BE2C (cell line): ENCODE measurements at regions not wholly inside any gene's neighbourhood (a gene's known extent, or its start where the extent isn't known, plus 50 kb on each side); places are given as distances from the start of the nearest gene placed in this dataset.

ENCODE experiments used
- DNase-seq: peaks from one replicate; pipeline ENCODE4 v3.0.0-alpha.2; 2020
- H3K27me3 ChIP-seq: fragments of 250-450 bp; sonication (Bioruptor Pico); 2 replicates; pipeline ENCODE4 v1.5.1; 2020; ENCODE audit warnings: mild to moderate bottlenecking
- H3K36me3 ChIP-seq: fragments of 250-450 bp; sonication (Bioruptor Pico); 2 replicates; pipeline ENCODE4 v1.5.1; 2020; ENCODE audit warnings: mild to moderate bottlenecking
- H3K4me1 ChIP-seq: fragments of 250-450 bp; sonication (Bioruptor Pico); 2 replicates; pipeline ENCODE4 v1.5.1; 2020
- H3K4me3 ChIP-seq: 2 replicates; pipeline ENCODE4 v1.5.1; 2011; ENCODE audit warnings: low read depth, low read length
- H3K9me3 ChIP-seq: fragments of 250-450 bp; sonication (Bioruptor Pico); 2 replicates; pipeline ENCODE4 v1.5.1; 2020
- CTCF ChIP-seq: IDR thresholded peaks from 2 replicates; pipeline ENCODE4 v1.5.1; 2012; ENCODE audit warnings: mild to moderate bottlenecking, low read depth, low read length

- Histone ChIP-seq H3K36me3 (no peaks in the 10 kb centered on the region), H3K4me3 (no peak overlapping the region), H3K4me1 (no peaks in the 10 kb centered on the region), H3K27me3 (0 out of 2 replicates have a peak, but pooled peaks cover 4% of the 10 kb centered on the region), H3K9me3 (no peaks in the 10 kb centered on the region)
- TF ChIP-seq CTCF, result no peak
- DNase-seq, result no peak
Measured at GRCh38 chr13:46994492-46994891, 97.6 kb upstream of the HTR2A start.

- DNase-seq, result peak; percentile 23
Measured at GRCh38 chr13:46992383-46992952, 95.6 kb upstream of the HTR2A start.

GRCh38 chr13:46983881-46984280 is 87.0 kb upstream of the HTR2A start:
- Histone ChIP-seq H3K9me3 (no peaks in the 10 kb centered on the region), H3K4me1 (no peaks in the 10 kb centered on the region), H3K27me3 (no peaks in the 10 kb centered on the region), H3K36me3 (no peaks in the 10 kb centered on the region), H3K4me3 (no peak overlapping the region)
- TF ChIP-seq CTCF, result no peak
- no peak for DNase-seq

More at GRCh38 chr13:46992383-46992952, 95.6 kb upstream of the HTR2A start:
- Histone ChIP-seq H3K9me3 (no peaks in the 10 kb centered on the region), H3K4me3 (no peak overlapping the region), H3K36me3 (no peaks in the 10 kb centered on the region), H3K4me1 (no peaks in the 10 kb centered on the region), H3K27me3 (no peaks in the 10 kb centered on the region)
- peak; percentile 54 for TF ChIP-seq CTCF

- no peak for TF ChIP-seq CTCF
- H3K9me3 ChIP-seq, result no peaks in the 10 kb centered on the region
- no peak for DNase-seq
- no peak overlapping the region for H3K4me3 ChIP-seq
- no peaks in the 10 kb centered on the region for H3K36me3 ChIP-seq
- H3K27me3 ChIP-seq, result no peaks in the 10 kb centered on the region
- no peaks in the 10 kb centered on the region for H3K4me1 ChIP-seq
Measured at GRCh38 chr13:46982856-46983582, 86.2 kb upstream of the HTR2A start.

- H3K36me3 ChIP-seq, result no peaks in the 10 kb centered on the region
- H3K9me3 ChIP-seq, result no peaks in the 10 kb centered on the region
- DNase-seq, result no peak
- no peaks in the 10 kb centered on the region for H3K27me3 ChIP-seq
- TF ChIP-seq CTCF, result no peak
- H3K4me1 ChIP-seq, result no peaks in the 10 kb centered on the region
- no peak overlapping the region for H3K4me3 ChIP-seq
Measured at GRCh38 chr13:46975173-46975572, 78.3 kb upstream of the HTR2A start.

- TF ChIP-seq CTCF, result no peak
- no peaks in the 10 kb centered on the region; the same call in 1 of the 2 replicates for H3K4me1 ChIP-seq
- no peaks in the 10 kb centered on the region for H3K27me3 ChIP-seq
- H3K9me3 ChIP-seq, result no peaks in the 10 kb centered on the region
- no peaks in the 10 kb centered on the region for H3K36me3 ChIP-seq
- H3K4me3 ChIP-seq, result no peak overlapping the region
- no peak for DNase-seq
Measured at GRCh38 chr13:46968450-46968849, 71.6 kb upstream of the HTR2A start.
